Immature natural killer cell (primary cell): ENCODE measurements at regions not wholly inside any gene's neighbourhood (a gene's known extent, or its start where the extent isn't known, plus 50 kb on each side); places are given as distances from the start of the nearest gene placed in this dataset.
"Not testable (repeated sequence)": the region's sequence is repeated elsewhere in the genome, so short reads cannot be mapped to it uniquely, and the experiment has no call there.

Experiments used
- DNase-seq, 3 donors: peaks; one replicate each; pipeline ENCODE4 v3.0.0; 2022; ENCODE audit warnings: mixed read lengths in 1 of 3
- H3K27ac Mint-ChIP-seq, 6 donors: one replicate each; pipeline ENCODE4 v1.8.0; 2020; ENCODE audit warnings: mixed read lengths in 6 of 6, mild to moderate bottlenecking in 5 of 6, inconsistent platforms in 4 of 6, moderate library complexity in 3 of 6
- H3K27me3 Mint-ChIP-seq, 3 donors: one replicate each; pipeline ENCODE4 v1.8.0; 2020 to 2021; ENCODE audit warnings: low read depth in 3 of 3, mild to moderate bottlenecking in 3 of 3, mixed read lengths in 3 of 3, moderate library complexity in 3 of 3, inconsistent platforms in 1 of 3
- H3K36me3 Mint-ChIP-seq, 3 donors: one replicate each; pipeline ENCODE4 v1.8.0; 2020; ENCODE audit warnings: mixed read lengths in 3 of 3, inconsistent platforms in 2 of 3, mild to moderate bottlenecking in 2 of 3
- H3K4me1 Mint-ChIP-seq, 2 donors: one replicate each; pipeline ENCODE4 v1.8.0; 2020; ENCODE audit warnings: inconsistent platforms in 2 of 2, mild to moderate bottlenecking in 2 of 2, mixed read lengths in 2 of 2, moderate library complexity in 1 of 2
- H3K4me3 Mint-ChIP-seq, 5 donors: one replicate each; pipeline ENCODE4 v1.8.0; 2020; ENCODE audit warnings: mild to moderate bottlenecking in 5 of 5, mixed read lengths in 5 of 5, inconsistent platforms in 3 of 5, moderate library complexity in 3 of 5
- H3K9me3 Mint-ChIP-seq, 6 donors: one replicate each; pipeline ENCODE4 v1.8.0; 2020; ENCODE audit warnings: mild to moderate bottlenecking in 6 of 6, mixed read lengths in 6 of 6, inconsistent platforms in 4 of 6, moderate library complexity in 3 of 6

DNA sequence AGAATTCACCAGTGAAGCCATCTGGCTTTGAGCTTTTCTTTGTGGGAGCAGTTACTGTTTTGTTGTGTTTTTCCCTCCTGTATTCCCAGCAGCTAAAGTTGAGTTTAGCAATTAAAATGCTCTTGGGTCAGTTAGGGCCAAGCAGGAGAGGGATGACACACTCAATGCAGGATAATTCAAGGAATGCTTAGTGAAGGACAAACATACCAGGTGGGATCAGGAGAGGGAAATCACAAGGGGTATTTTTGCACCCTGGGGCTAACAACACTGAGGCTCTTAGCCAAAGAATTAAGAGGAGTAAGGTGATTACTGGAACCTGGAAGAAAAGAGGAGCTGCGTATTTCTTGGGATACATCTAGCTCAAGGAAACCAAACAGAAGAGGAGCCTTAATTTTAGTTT lies 82.4 kb upstream of the KCND2 start:
- Mint-ChIP-seq H3K27me3 (peaks cover 0 to 2% (median 0%) of the 10 kb centered on the region in 3 donors), H3K4me3 (no peak overlapping the region), H3K36me3 (peaks cover 0 to 3% (median 0%) of the 10 kb centered on the region in 3 donors), H3K9me3 (peaks cover 11 to 34% (median 19%) of the 10 kb centered on the region in 6 donors), H3K27ac (no peak overlapping the region), H3K4me1 (no peaks in the 10 kb centered on the region)
- DNase-seq = no peak

DNA sequence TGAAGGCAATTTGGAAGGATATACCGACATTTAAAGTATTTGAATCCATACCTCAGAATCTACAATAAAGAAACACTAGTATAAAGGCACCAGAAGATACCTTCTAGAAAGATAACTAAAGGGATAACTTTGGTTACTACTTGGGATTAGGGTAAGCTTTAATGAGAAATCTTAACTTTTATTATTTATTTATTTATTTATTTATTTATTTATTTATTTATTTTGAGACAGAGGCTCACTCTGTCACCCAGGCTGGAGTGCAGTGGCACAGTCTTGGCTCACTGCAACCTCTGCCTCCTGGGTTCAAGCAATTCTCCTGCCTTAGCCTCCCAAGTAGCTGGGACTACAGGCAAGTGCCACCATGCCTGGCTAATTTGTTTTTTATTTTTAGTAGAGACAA lies 81.6 kb upstream of the KCND2 start:
- not testable (repeated sequence) for DNase-seq, H3K4me1 Mint-ChIP-seq, H3K27ac Mint-ChIP-seq, H3K4me3 Mint-ChIP-seq, H3K27me3 Mint-ChIP-seq, H3K36me3 Mint-ChIP-seq
- H3K9me3 Mint-ChIP-seq = peaks cover 11 to 31% (median 21%) of the 10 kb centered on the region in 6 donors

DNA sequence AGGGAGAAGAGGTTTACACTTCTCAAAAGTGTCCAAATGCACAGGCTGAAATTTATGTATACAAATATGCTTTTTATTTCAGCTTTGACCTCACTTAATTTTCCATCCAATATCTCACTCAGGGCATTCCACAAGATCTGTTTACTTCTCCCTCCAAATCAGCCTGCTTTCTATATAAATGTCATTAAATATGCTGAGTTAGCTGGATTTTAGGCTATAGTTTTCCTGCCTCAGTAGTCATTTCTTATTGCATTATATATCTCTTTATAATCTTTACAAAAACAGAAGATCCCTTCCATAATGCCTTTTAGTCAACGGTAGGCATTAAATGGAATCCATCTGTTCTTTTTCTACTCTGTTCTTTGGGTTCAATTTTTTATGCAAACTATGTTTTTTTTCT lies 71.7 kb upstream of the KCND2 start:
- no peaks in the 10 kb centered on the region for H3K4me1 Mint-ChIP-seq
- H3K4me3 Mint-ChIP-seq = no peak overlapping the region
- H3K9me3 Mint-ChIP-seq = peaks cover 0 to 29% (median 10%) of the 10 kb centered on the region in 6 donors
- DNase-seq = no peak
- H3K27ac Mint-ChIP-seq = no peak overlapping the region
- no peaks in the 10 kb centered on the region for H3K27me3 Mint-ChIP-seq
- H3K36me3 Mint-ChIP-seq = no peaks in the 10 kb centered on the region

DNA sequence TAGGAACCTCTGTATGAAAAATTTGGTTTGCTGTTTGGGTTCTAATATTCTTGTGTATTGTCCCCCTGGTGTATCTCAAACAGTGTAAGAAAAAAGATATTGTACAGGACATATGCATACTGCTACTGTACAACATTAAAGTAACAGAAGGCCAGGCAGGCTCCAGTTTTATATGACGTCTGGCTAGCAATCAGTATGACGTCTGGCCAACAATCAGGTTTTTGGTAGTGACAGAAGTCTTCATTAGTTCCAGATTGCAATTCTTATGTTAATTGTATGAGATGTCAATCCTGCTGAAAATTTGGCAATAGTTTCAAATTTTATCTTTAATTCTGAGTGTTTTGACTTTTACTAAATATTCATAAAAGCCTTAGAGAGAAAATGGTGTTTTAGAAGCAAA lies 67.9 kb upstream of the KCND2 start:
- H3K36me3 Mint-ChIP-seq = no peaks in the 10 kb centered on the region
- peaks cover 6 to 46% (median 25%) of the 10 kb centered on the region in 6 donors for H3K9me3 Mint-ChIP-seq
- H3K4me3 Mint-ChIP-seq = no peak overlapping the region
- no peaks in the 10 kb centered on the region for H3K27me3 Mint-ChIP-seq
- H3K27ac Mint-ChIP-seq = no peak overlapping the region
- no peaks in the 10 kb centered on the region for H3K4me1 Mint-ChIP-seq
- no peak for DNase-seq

DNA sequence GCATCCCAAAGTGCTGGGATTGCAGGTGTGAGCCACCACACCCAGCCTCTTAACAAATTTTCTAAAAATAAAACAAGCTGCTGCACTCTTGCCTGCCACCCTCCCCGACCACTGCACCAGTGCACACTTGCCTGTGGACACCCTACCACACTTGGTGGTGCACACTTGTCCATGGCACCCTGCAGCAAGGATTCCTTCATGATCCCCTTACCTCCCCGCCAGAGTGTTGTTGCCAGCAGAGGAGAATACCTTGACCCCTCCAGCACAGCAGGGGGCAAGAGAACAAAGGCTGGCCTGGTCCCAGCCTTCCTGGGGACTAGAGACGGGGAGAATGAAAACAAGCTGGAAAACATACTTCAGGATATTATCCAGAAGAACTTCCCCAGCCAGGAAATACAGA lies 65.9 kb upstream of the KCND2 start:
- Mint-ChIP-seq H3K27ac (no peak overlapping the region), H3K27me3 (no peaks in the 10 kb centered on the region), H3K4me1 (no peaks in the 10 kb centered on the region)

DNA sequence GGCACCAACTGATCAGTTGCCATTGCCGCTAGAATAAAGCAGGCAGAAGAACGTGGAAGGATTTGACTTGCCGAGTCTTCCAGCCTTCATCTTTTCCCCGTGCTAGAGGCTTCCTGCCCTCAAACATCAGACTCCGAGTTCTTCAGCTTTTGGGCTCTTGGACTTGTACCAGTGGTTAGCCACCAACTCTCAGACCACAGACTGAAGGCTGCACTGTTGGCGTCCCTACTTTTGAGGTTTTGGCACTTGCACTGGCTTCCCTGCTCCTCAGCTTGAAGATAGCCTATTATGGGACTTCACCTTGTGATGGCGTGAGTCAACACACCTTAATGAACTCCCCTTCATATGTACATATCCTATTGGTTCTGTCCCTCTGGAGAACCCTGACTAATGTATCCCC lies 57.3 kb upstream of the KCND2 start:
- Mint-ChIP-seq H3K4me1 (no peaks in the 10 kb centered on the region), H3K27me3 (peaks cover 0 to 2% (median 2%) of the 10 kb centered on the region in 3 donors), H3K36me3 (no peaks in the 10 kb centered on the region), H3K4me3 (no peak overlapping the region), H3K9me3 (peaks cover 1 to 30% (median 14%) of the 10 kb centered on the region in 6 donors), H3K27ac (no peak overlapping the region)
- no peak for DNase-seq

More for the DNA sequence above, 65.9 kb upstream of the KCND2 start:
- DNase-seq = no peak
- Mint-ChIP-seq H3K9me3 (peaks cover 11 to 52% (median 28%) of the 10 kb centered on the region in 6 donors), H3K36me3 (no peaks in the 10 kb centered on the region), H3K4me3 (no peak overlapping the region)

DNA sequence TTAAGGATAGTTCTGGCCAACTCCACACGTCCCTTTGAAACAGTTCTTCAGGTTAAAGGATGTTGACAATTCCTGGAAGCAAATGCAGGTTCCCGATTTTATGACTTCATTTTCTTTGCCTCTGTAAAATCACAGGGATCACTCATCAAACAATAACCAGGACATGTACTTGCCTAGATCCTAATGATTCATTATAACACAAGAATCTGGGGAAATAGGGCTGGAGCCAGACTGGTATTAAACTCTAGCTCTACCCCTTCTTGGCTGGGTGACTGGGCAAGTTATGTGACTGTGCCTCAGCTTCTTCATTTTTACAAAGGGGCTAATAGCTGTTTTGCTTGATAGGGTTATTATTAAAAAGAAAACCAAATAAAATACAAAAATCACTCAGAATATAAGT lies 56.0 kb upstream of the KCND2 start:
- H3K27me3 Mint-ChIP-seq = peaks cover 0 to 2% (median 2%) of the 10 kb centered on the region in 3 donors
- DNase-seq = no peak
- H3K36me3 Mint-ChIP-seq = no peaks in the 10 kb centered on the region

DNA sequence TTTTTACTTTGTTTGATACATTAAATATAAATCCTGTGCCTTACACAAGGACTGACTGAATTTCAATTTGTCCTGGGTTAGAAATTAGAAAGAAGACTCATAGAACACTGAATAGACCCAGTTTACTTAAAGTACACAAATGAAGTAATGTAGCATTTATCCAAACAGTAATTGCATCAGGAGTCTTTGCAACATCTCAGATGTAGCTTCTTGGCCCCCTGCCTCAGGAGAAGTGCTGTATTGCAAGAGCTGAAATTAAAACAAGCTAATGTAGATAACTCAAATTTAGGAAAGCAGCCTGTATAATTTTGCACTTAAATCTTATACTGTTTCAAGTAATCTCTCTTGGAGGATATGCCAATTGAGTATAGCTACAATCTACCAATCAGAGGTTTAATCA lies 54.3 kb upstream of the KCND2 start:
- no peak for DNase-seq
- peaks cover 0 to 2% (median 2%) of the 10 kb centered on the region in 3 donors for H3K27me3 Mint-ChIP-seq
- H3K4me3 Mint-ChIP-seq = no peak overlapping the region
- no peak overlapping the region for H3K27ac Mint-ChIP-seq
- peaks cover 0 to 17% (median 5%) of the 10 kb centered on the region in 6 donors for H3K9me3 Mint-ChIP-seq
- H3K4me1 Mint-ChIP-seq = no peaks in the 10 kb centered on the region
- H3K36me3 Mint-ChIP-seq = no peaks in the 10 kb centered on the region

More for the DNA sequence above, 56.0 kb upstream of the KCND2 start:
- Mint-ChIP-seq H3K9me3 (peaks cover 0 to 22% (median 9%) of the 10 kb centered on the region in 6 donors), H3K27ac (no peak overlapping the region), H3K4me1 (no peaks in the 10 kb centered on the region), H3K4me3 (no peak overlapping the region)

DNA sequence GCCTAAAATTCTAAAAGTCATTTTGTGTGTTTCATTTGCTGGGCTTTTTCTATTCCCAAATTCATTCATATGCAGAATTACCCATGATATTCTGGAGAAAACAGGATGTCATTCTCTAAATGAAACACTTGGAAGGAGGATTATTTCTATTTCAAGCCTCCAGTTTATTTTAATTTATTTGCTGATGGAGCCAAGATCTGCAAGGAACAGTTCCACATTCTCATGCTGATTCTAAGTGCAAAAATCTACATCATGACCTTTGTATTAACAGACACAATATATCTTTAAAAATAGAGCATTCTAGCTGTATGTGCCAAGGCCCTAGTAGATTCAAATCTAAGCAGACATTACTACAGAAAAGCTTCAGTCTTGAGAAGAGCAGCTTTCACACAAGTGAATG lies 51.3 kb upstream of the KCND2 start:
- H3K4me1 Mint-ChIP-seq = no peaks in the 10 kb centered on the region
- H3K9me3 Mint-ChIP-seq = peaks cover under 1 to 18% (median 6%) of the 10 kb centered on the region in 6 donors

More for the DNA sequence above, 51.3 kb upstream of the KCND2 start:
- H3K27ac Mint-ChIP-seq = no peak overlapping the region
- no peaks in the 10 kb centered on the region for H3K36me3 Mint-ChIP-seq
- no peak overlapping the region for H3K4me3 Mint-ChIP-seq
- DNase-seq = no peak
- peaks cover 0 to 1% (median 0%) of the 10 kb centered on the region in 3 donors for H3K27me3 Mint-ChIP-seq
